Adrenal gland (tissue), 5 donors: ENCODE measurements at regions not wholly inside any gene's neighbourhood (a gene's known extent, or its start where the extent isn't known, plus 50 kb on each side); places are given as distances from the start of the nearest gene placed in this dataset.

ENCODE experiments used
- CTCF ChIP-seq, 6 experiments: fragments of 450-650 bp in 4 of 6; fragments of 200-600 bp in 2 of 6; sonication (generic) in 1 of 6; IDR thresholded peaks; 1 replicate in 5 of 6; 2 replicates in 1 of 6; pipeline versions ENCODE4 v1.5.1 to v1.8.0; 2016 to 2021; ENCODE audit warnings: antibody characterized with exemption in 6 of 6, mild to moderate bottlenecking in 2 of 6, moderate library complexity in 1 of 6
- POLR2A ChIP-seq, 2 donors: fragments of 450-650 bp; IDR thresholded peaks; one replicate each; pipeline ENCODE4 v1.6.1; 2017; ENCODE audit warnings: antibody characterized with exemption in 2 of 2, mild to moderate bottlenecking in 2 of 2, moderate library complexity in 1 of 2
- donor health status: DM: no; HTN: no; CAD: no.

DNA sequence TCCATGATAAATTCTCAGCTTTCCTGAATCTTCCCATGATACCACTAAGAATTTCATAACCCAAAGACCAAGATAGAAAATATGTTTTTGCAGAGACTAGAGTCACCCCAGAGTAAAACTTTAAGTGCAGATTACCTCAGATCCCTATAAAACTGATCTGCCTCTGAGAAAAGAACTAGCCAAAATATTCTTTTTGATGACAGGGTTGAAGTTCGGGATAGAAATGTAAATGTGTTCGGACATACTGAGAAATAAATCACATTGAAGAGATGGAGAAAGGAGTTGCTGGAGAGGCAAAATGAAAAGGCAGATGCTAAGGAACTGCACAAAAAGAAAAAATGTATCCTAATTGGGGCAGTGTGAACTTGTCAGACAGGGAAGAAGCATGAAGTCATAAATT, 501.8 kb downstream of the ANKRD50 start:
- TF ChIP-seq CTCF (IDR thresholded peaks at IDR 0.05) (no peak), POLR2A (IDR thresholded peaks at IDR 0.05) (no peak)
